ENCODE measurements at regions not wholly inside any gene's neighbourhood (a gene's known extent, or its start where the extent isn't known, plus 50 kb on each side); places are given as distances from the start of the nearest gene placed in this dataset.
"Not testable (repeated sequence)": the region's sequence is repeated elsewhere in the genome, so short reads cannot be mapped to it uniquely, and the experiment has no call there.

- not testable (repeated sequence) for TF ChIP-seq EZH2 (IDR thresholded peaks at IDR 0.05; ENCODE audit: insufficient read depth, poor library complexity, severe bottlenecking); EZH2phosphoT487 (IDR thresholded peaks at IDR 0.05; ENCODE audit: insufficient read depth, low read depth)
Measured at GRCh38 chr2:87317193-87317592, 295.5 kb upstream of the PLGLB1 start.
